Uterus (tissue), 2 donors: ENCODE measurements at regions not wholly inside any gene's neighbourhood (a gene's known extent, or its start where the extent isn't known, plus 50 kb on each side); places are given as distances from the start of the nearest gene placed in this dataset.

Source experiments
- POLR2A ChIP-seq, 2 donors: fragments of 450-650 bp; IDR thresholded peaks; one replicate each; pipeline ENCODE4 v1.6.1; 2016; ENCODE audit warnings: antibody characterized with exemption in 2 of 2, mild to moderate bottlenecking in 1 of 2, moderate library complexity in 1 of 2
- TF ChIP-seq, protein P1 (sequence below), 4 experiments: fragments of 200-600 bp in 2 of 4; fragments of 450-650 bp in 2 of 4; sonication (generic) in 2 of 4; IDR thresholded peaks; one replicate each; pipeline ENCODE4 v1.5.1; 2016 to 2019; ENCODE audit warnings: antibody characterized with exemption in 4 of 4, mild to moderate bottlenecking in 2 of 4, moderate library complexity in 1 of 4

- no peak for TF ChIP-seq POLR2A (IDR thresholded peaks at IDR 0.05)
- TF ChIP-seq, protein P1, sequence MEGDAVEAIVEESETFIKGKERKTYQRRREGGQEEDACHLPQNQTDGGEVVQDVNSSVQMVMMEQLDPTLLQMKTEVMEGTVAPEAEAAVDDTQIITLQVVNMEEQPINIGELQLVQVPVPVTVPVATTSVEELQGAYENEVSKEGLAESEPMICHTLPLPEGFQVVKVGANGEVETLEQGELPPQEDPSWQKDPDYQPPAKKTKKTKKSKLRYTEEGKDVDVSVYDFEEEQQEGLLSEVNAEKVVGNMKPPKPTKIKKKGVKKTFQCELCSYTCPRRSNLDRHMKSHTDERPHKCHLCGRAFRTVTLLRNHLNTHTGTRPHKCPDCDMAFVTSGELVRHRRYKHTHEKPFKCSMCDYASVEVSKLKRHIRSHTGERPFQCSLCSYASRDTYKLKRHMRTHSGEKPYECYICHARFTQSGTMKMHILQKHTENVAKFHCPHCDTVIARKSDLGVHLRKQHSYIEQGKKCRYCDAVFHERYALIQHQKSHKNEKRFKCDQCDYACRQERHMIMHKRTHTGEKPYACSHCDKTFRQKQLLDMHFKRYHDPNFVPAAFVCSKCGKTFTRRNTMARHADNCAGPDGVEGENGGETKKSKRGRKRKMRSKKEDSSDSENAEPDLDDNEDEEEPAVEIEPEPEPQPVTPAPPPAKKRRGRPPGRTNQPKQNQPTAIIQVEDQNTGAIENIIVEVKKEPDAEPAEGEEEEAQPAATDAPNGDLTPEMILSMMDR (IDR thresholded peaks at IDR 0.05) = no peak
Observed at GRCh38 chr4:11120435-11120834, 308.3 kb downstream of the HS3ST1 start.
